Neural cell (in vitro differentiated cells): ENCODE measurements at regions not wholly inside any gene's neighbourhood (a gene's known extent, or its start where the extent isn't known, plus 50 kb on each side); places are given as distances from the start of the nearest gene placed in this dataset.

ENCODE experiments used
- H2AFZ ChIP-seq: fragments of 200-600, 300-800 bp; sonication (generic), shearing (Covaris generic); 2 replicates; pipeline ENCODE4 v1.6.0; 2014; ENCODE audit warnings: low read depth, mild to moderate bottlenecking, antibody characterized with exemption, low read length, moderate library complexity
- H3F3A ChIP-seq: fragments of 200-600 bp; shearing (Covaris generic); 2 replicates; pipeline ENCODE4 v1.6.1; 2016; ENCODE audit warnings: mild to moderate bottlenecking, moderate library complexity, mixed read lengths, antibody characterized with exemption, low read length; ENCODE audit not compliant: insufficient read depth, poor library complexity, severe bottlenecking
- H3K27ac ChIP-seq: fragments of 200-600, 300-800 bp; sonication (generic), shearing (Covaris generic); 2 replicates; pipeline ENCODE4 v1.5.1; 2014; ENCODE audit warnings: mild to moderate bottlenecking, low read length, moderate library complexity
- H3K27me3 ChIP-seq: fragments of 300-800, 200-600 bp; sonication (generic), shearing (Covaris generic); 2 replicates; pipeline ENCODE4 v1.6.0; 2014; ENCODE audit warnings: mild to moderate bottlenecking, low read depth, low read length, moderate library complexity; ENCODE audit not compliant: insufficient read depth
- H3K36me3 ChIP-seq: fragments of 300-800, 200-600 bp; sonication (generic), shearing (Covaris generic); 2 replicates; pipeline ENCODE4 v1.5.1; 2014; ENCODE audit warnings: mild to moderate bottlenecking, antibody characterized with exemption, low read length, moderate library complexity; ENCODE audit not compliant: insufficient read depth
- H3K4me2 ChIP-seq: fragments of 300-800, 200-600 bp; sonication (generic), shearing (Covaris generic); 2 replicates; pipeline ENCODE4 v1.6.0; 2014; ENCODE audit warnings: mild to moderate bottlenecking, low read length
- H3K4me3 ChIP-seq: fragments of 300-800, 200-600 bp; sonication (generic), shearing (Covaris generic); 2 replicates; pipeline ENCODE4 v1.5.1; 2014; ENCODE audit warnings: mild to moderate bottlenecking, low read length, moderate library complexity
- H3K79me2 ChIP-seq: fragments of 200-600 bp; shearing (Covaris generic); replicated peaks from 2 replicates; pipeline ENCODE4 v1.6.0; 2014; ENCODE audit warnings: mild to moderate bottlenecking, low read length, moderate library complexity; ENCODE audit not compliant: insufficient read depth
- H3K9ac ChIP-seq: fragments of 300-800, 200-600 bp; sonication (generic), shearing (Covaris generic); 2 replicates; pipeline ENCODE4 v1.6.1; 2016; ENCODE audit warnings: mild to moderate bottlenecking, low read length, mixed read lengths
- H3K9me2 ChIP-seq: fragments of 200-600 bp; shearing (Covaris generic); 2 replicates; pipeline ENCODE4 v1.6.1; 2016; ENCODE audit warnings: mild to moderate bottlenecking, low read length, mixed read lengths; ENCODE audit not compliant: insufficient read depth
- H3K9me3 ChIP-seq: fragments of 200-600, 300-800 bp; sonication (generic), shearing (Covaris generic); 2 replicates; pipeline ENCODE4 v1.6.1; 2016; ENCODE audit warnings: mild to moderate bottlenecking, mixed run types, low read length, moderate library complexity, mixed read lengths
- H4K20me1 ChIP-seq: fragments of 200-600 bp; shearing (Covaris generic); 2 replicates; pipeline ENCODE4 v1.6.1; 2016; ENCODE audit warnings: mild to moderate bottlenecking, mixed run types; ENCODE audit not compliant: insufficient read depth
- CTCF ChIP-seq: fragments of 450-650 bp; IDR thresholded peaks from 2 replicates; pipeline ENCODE4 v1.5.1; 2014; ENCODE audit warnings: antibody characterized with exemption, mild to moderate bottlenecking, moderate library complexity; ENCODE audit not compliant: poor library complexity, severe bottlenecking
- EP300 ChIP-seq: fragments of 450-650 bp; conservative IDR thresholded peaks from 2 replicates; pipeline ENCODE4 v1.6.1; 2014; ENCODE audit warnings: antibody characterized with exemption, mild to moderate bottlenecking, moderate library complexity; ENCODE audit not compliant: poor library complexity, severe bottlenecking
- EZH2 ChIP-seq: fragments of 200-600, 300-800 bp; shearing (Covaris generic), sonication (generic); IDR thresholded peaks from 2 replicates; pipeline ENCODE4 v1.6.1; 2014; ENCODE audit warnings: antibody characterized with exemption, low read length, borderline replicate concordance, mild to moderate bottlenecking; ENCODE audit not compliant: insufficient read depth, poor library complexity, severe bottlenecking
- MXI1 ChIP-seq: fragments of 450-650 bp; conservative IDR thresholded peaks from 2 replicates; pipeline ENCODE4 v1.6.1; 2014; ENCODE audit warnings: antibody characterized with exemption, mild to moderate bottlenecking; ENCODE audit not compliant: poor library complexity, severe bottlenecking
- POLR2AphosphoS5 ChIP-seq: IDR thresholded peaks from 2 replicates; pipeline ENCODE4 v1.6.1; 2012
- RAD21 ChIP-seq: fragments of 450-650 bp; conservative IDR thresholded peaks from 2 replicates; pipeline ENCODE4 v1.6.1; 2014; ENCODE audit warnings: antibody characterized with exemption, mild to moderate bottlenecking, moderate library complexity
- REST ChIP-seq: IDR thresholded peaks from 2 replicates; pipeline ENCODE4 v1.6.1; 2012; ENCODE audit warnings: borderline replicate concordance
- SMC3 ChIP-seq: fragments of 450-650 bp; conservative IDR thresholded peaks from 2 replicates; pipeline ENCODE4 v1.6.1; 2014; ENCODE audit warnings: antibody characterized with exemption, mild to moderate bottlenecking, moderate library complexity; ENCODE audit not compliant: poor library complexity

- TF ChIP-seq EZH2 (no peak), SMC3 (no peak), EP300 (no peak), REST (no peak), POLR2AphosphoS5 (no peak)
- Histone ChIP-seq H3K9me2 (no peaks in the 10 kb centered on the region), H3K27ac (no peak overlapping the region)
Observed at GRCh38 chr18:25446972-25447371, 95.0 kb upstream of the ZNF521 start.

GRCh38 chr18:25445430-25445829, 93.5 kb upstream of the ZNF521 start:
- Histone ChIP-seq H3K27me3 (no peaks in the 10 kb centered on the region), H4K20me1 (no peaks in the 10 kb centered on the region), H3K9ac (no peak overlapping the region), H3K79me2 (no peaks in the 10 kb centered on the region), H3K36me3 (no peaks in the 10 kb centered on the region), H2AFZ (no peak overlapping the region), H3K9me2 (no peaks in the 10 kb centered on the region), H3K9me3 (no peaks in the 10 kb centered on the region), H3K4me3 (no peak overlapping the region), H3K4me2 (no peak overlapping the region), H3F3A (no peaks in the 10 kb centered on the region), H3K27ac (no peak overlapping the region)
- TF ChIP-seq SMC3, result no peak
- no peak for TF ChIP-seq REST
- no peak for TF ChIP-seq POLR2AphosphoS5
- no peak for TF ChIP-seq RAD21
- no peak for TF ChIP-seq EP300
- TF ChIP-seq CTCF, result no peak
- TF ChIP-seq MXI1, result no peak

More at GRCh38 chr18:25446972-25447371, 95.0 kb upstream of the ZNF521 start:
- no peaks in the 10 kb centered on the region for H3K79me2 ChIP-seq
- no peak overlapping the region for H3K4me3 ChIP-seq
- H4K20me1 ChIP-seq, result no peaks in the 10 kb centered on the region
- H3K4me2 ChIP-seq, result no peak overlapping the region
- no peak overlapping the region for H3K9ac ChIP-seq
- no peak overlapping the region for H2AFZ ChIP-seq
- no peaks in the 10 kb centered on the region for H3F3A ChIP-seq
- no peaks in the 10 kb centered on the region for H3K9me3 ChIP-seq
- no peaks in the 10 kb centered on the region for H3K27me3 ChIP-seq
- H3K36me3 ChIP-seq, result no peaks in the 10 kb centered on the region
